DOHH2 (cell line): ENCODE measurements at regions not wholly inside any gene's neighbourhood (a gene's known extent, or its start where the extent isn't known, plus 50 kb on each side); places are given as distances from the start of the nearest gene placed in this dataset.

Experiments used
- CTCF ChIP-seq: fragments of 200-600 bp; sonication (generic); IDR thresholded peaks from one replicate; pipeline ENCODE4 v1.5.1; 2014; ENCODE audit warnings: antibody characterized with exemption, mild to moderate bottlenecking, low read depth, low read length; ENCODE audit not compliant: poor library complexity, severe bottlenecking
- EZH2phosphoT487 ChIP-seq: fragments of 200-600 bp; sonication (generic); IDR thresholded peaks from 2 replicates; pipeline ENCODE4 v1.6.1; 2017; ENCODE audit warnings: borderline replicate concordance, mild to moderate bottlenecking, antibody characterized with exemption, low read length, moderate library complexity, mixed read lengths

GRCh38 chr14:84496677-84497076, 1033.3 kb upstream of the FLRT2 start:
- TF ChIP-seq CTCF, result no peak
- TF ChIP-seq EZH2phosphoT487, result no peak
